ENCODE measurements at regions not wholly inside any gene's neighbourhood (a gene's known extent, or its start where the extent isn't known, plus 50 kb on each side); places are given as distances from the start of the nearest gene placed in this dataset.

- DNase-seq: no peak
These were observed 497.5 kb downstream of the SOX6 start for GRCh38 chr11:15858881-15859280.

- DNase-seq: no peak
These were observed 496.9 kb downstream of the SOX6 start for GRCh38 chr11:15859411-15859810.

GRCh38 chr11:15861256-15861655 lies 495.1 kb downstream of the SOX6 start:
- DNase-seq: no peak

GRCh38 chr11:15863411-15863810 lies 492.9 kb downstream of the SOX6 start:
- DNase-seq: no peak

- DNase-seq: no peak
These were observed 492.1 kb downstream of the SOX6 start for GRCh38 chr11:15864026-15864805.

- DNase-seq: no peak
These were observed 490.9 kb downstream of the SOX6 start for GRCh38 chr11:15865212-15865987.

GRCh38 chr11:15867871-15868270 lies 488.5 kb downstream of the SOX6 start:
- DNase-seq: no peak

GRCh38 chr11:15870911-15871310 lies 485.4 kb downstream of the SOX6 start:
- DNase-seq: no peak

- DNase-seq: no peak
These were observed 484.3 kb downstream of the SOX6 start for GRCh38 chr11:15871904-15872626.

- DNase-seq: no peak
These were observed 482.8 kb downstream of the SOX6 start for GRCh38 chr11:15873501-15873900.

GRCh38 chr11:15874704-15875103 lies 481.6 kb downstream of the SOX6 start:
- no peak for DNase-seq

- DNase-seq: no peak
These were observed 481.0 kb downstream of the SOX6 start for GRCh38 chr11:15875393-15875792.

GRCh38 chr11:15875943-15876342 lies 480.4 kb downstream of the SOX6 start:
- no peak for DNase-seq

GRCh38 chr11:15878756-15879155 lies 477.6 kb downstream of the SOX6 start:
- DNase-seq: no peak

GRCh38 chr11:15880291-15880690 lies 476.1 kb downstream of the SOX6 start:
- DNase-seq: no peak

GRCh38 chr11:15882876-15883454 lies 473.4 kb downstream of the SOX6 start:
- no peak for DNase-seq

GRCh38 chr11:15883455-15883920 lies 472.9 kb downstream of the SOX6 start:
- no peak for DNase-seq

- no peak for DNase-seq
These were observed 472.2 kb downstream of the SOX6 start for GRCh38 chr11:15884141-15884540.

- DNase-seq: no peak
These were observed 471.4 kb downstream of the SOX6 start for GRCh38 chr11:15884777-15885540.

GRCh38 chr11:15885854-15886253 lies 470.5 kb downstream of the SOX6 start:
- no peak for DNase-seq

- DNase-seq: no peak
These were observed 470.0 kb downstream of the SOX6 start for GRCh38 chr11:15886299-15886698.

GRCh38 chr11:15886866-15887265 lies 469.5 kb downstream of the SOX6 start:
- no peak for DNase-seq
